ENCODE measurements at regions not wholly inside any gene's neighbourhood (a gene's known extent, or its start where the extent isn't known, plus 50 kb on each side); places are given as distances from the start of the nearest gene placed in this dataset.

GRCh38 chr3:83033133-83033532, 1271.7 kb upstream of the GBE1 start:
- TF ChIP-seq BHLHE40 (IDR thresholded peaks at IDR 0.05; ENCODE audit: borderline replicate concordance) (no peak), TARDBP (IDR thresholded peaks at IDR 0.05) (no peak), NFRKB (IDR thresholded peaks at IDR 0.05) (no peak), FOXM1 (IDR thresholded peaks at IDR 0.05; ENCODE audit: borderline replicate concordance) (no peak), SP1 (IDR thresholded peaks at IDR 0.05) (no peak), ZNF384 (IDR thresholded peaks at IDR 0.05) (no peak), LEF1 (IDR thresholded peaks at IDR 0.05; ENCODE audit: borderline replicate concordance) (no peak), SUZ12 (IDR thresholded peaks at IDR 0.05) (no peak)

All from HEK293T (cell line).